B cell (primary cell): ENCODE measurements at regions not wholly inside any gene's neighbourhood (a gene's known extent, or its start where the extent isn't known, plus 50 kb on each side); places are given as distances from the start of the nearest gene placed in this dataset.

Source experiments
- ATAC-seq: fragments of 200-7000 bp; cut with Tn5 transposase; one replicate; pipeline ENCODE4 v1.10.0; 2021; ENCODE audit warnings: low read depth, mild to moderate bottlenecking, moderate number of reproducible peaks, moderate library complexity
- CTCF ChIA-PET: fragments of 350-600 bp; sonication (Branson Sonifier 250); formaldehyde crosslinking; loops from one replicate; lab custom pipeline; 2021; ENCODE audit warnings: antibody characterized with exemption, inconsistent platforms; lab: Charles Lee
- POLR2A ChIA-PET: fragments of 350-600 bp; sonication (Branson Sonifier 250); formaldehyde crosslinking; loops from one replicate; lab custom pipeline; 2021; ENCODE audit warnings: antibody characterized with exemption; lab: Charles Lee
- DNase-seq: peaks from one replicate; pipeline ENCODE4 v3.0.0; 2013
- H2AFZ ChIP-seq: 2 replicates; pipeline ENCODE4 v1.6.1; 2012; ENCODE audit warnings: mild to moderate bottlenecking, low read depth, low read length; ENCODE audit not compliant: insufficient read depth, poor library complexity, severe bottlenecking
- H3K27ac ChIP-seq, 2 donors: 1 replicate in 1 of 2; 2 replicates in 1 of 2; pipeline ENCODE4 v1.5.1; 2012 to 2013; ENCODE audit warnings: low read length in 2 of 2, mild to moderate bottlenecking in 2 of 2, moderate library complexity in 1 of 2
- H3K27me3 ChIP-seq, 4 experiments: fragments of 200-600 bp in 1 of 4; sonication (generic) in 1 of 4; replicated peaks in 1 of 4; 1 replicate in 2 of 4; 2 replicates in 2 of 4; pipeline versions ENCODE4 v1.6.1 to v1.7.0; 2013 to 2016; ENCODE audit warnings: low read length in 3 of 4, mild to moderate bottlenecking in 2 of 4, mixed read lengths in 1 of 4, moderate library complexity in 1 of 4; ENCODE audit not compliant: insufficient read depth in 4 of 4, control insufficient read depth in 3 of 4; ENCODE audit errors: control extremely low read depth in 1 of 4
- H3K36me3 ChIP-seq, 2 experiments: replicated peaks in 1 of 2; 1 replicate in 1 of 2; 2 replicates in 1 of 2; pipeline versions ENCODE4 v1.6.1 to v1.7.1; 2013; ENCODE audit warnings: low read length in 1 of 2; ENCODE audit not compliant: insufficient read depth in 2 of 2, control insufficient read depth in 1 of 2; ENCODE audit errors: control extremely low read depth in 1 of 2, extremely low read depth in 1 of 2
- H3K4me1 ChIP-seq, 2 donors: fragments of 200-600 bp in 1 of 2; sonication (generic) in 1 of 2; 1 replicate in 1 of 2; 2 replicates in 1 of 2; pipeline versions ENCODE4 v1.5.1 to v1.6.1; 2013 to 2017; ENCODE audit warnings: low read length in 2 of 2; ENCODE audit not compliant: control insufficient read depth in 2 of 2, insufficient read depth in 2 of 2
- H3K4me2 ChIP-seq: replicated peaks from 2 replicates; pipeline ENCODE3; 2012; ENCODE audit warnings: mild to moderate bottlenecking, low read depth, low read length; ENCODE audit not compliant: poor library complexity, severe bottlenecking
- H3K4me3 ChIP-seq, 5 experiments: fragments of 200-600 bp in 1 of 5; sonication (generic) in 1 of 5; 1 replicate in 3 of 5; 2 replicates in 2 of 5; pipeline versions ENCODE4 v1.5.1 to v1.7.0; 2011 to 2016; ENCODE audit warnings: low read length in 4 of 5, mild to moderate bottlenecking in 4 of 5, low read depth in 2 of 5, control low read depth in 1 of 5, moderate library complexity in 1 of 5; ENCODE audit not compliant: insufficient read depth in 1 of 5; ENCODE audit errors: control extremely low read depth in 1 of 5, extremely low read depth in 1 of 5
- H3K79me2 ChIP-seq: fragments of 200-600 bp; sonication (generic); one replicate; pipeline ENCODE4 v1.6.0; 2016; ENCODE audit warnings: low read length; ENCODE audit not compliant: control insufficient read depth, insufficient read depth
- H3K9ac ChIP-seq: fragments of 200-600 bp; sonication (generic); 2 replicates; pipeline ENCODE4 v1.6.1; 2017; ENCODE audit warnings: mild to moderate bottlenecking, low read length, moderate library complexity
- H3K9me3 ChIP-seq, 3 donors: one replicate each; pipeline versions ENCODE4 v1.6.1 to v1.7.1; 2013; ENCODE audit warnings: low read length in 2 of 3; ENCODE audit not compliant: control insufficient read depth in 2 of 3, insufficient read depth in 1 of 3; ENCODE audit errors: control extremely low read depth in 1 of 3
- H4K20me1 ChIP-seq: 2 replicates; pipeline ENCODE4 v1.6.0; 2012; ENCODE audit warnings: mild to moderate bottlenecking, low read length; ENCODE audit not compliant: insufficient read depth, control insufficient read depth, poor library complexity, severe bottlenecking
- H3K27ac Mint-ChIP-seq: one replicate; pipeline ENCODE4 v1.8.0; 2021; ENCODE audit warnings: mixed read lengths
- H3K27me3 Mint-ChIP-seq: one replicate; pipeline ENCODE4 v1.8.0; 2021; ENCODE audit warnings: mixed read lengths
- H3K4me1 Mint-ChIP-seq: one replicate; pipeline ENCODE4 v1.8.0; 2021; ENCODE audit warnings: mixed read lengths
- H3K4me3 Mint-ChIP-seq: one replicate; pipeline ENCODE4 v1.8.0; 2021; ENCODE audit warnings: mixed read lengths
- H3K9me3 Mint-ChIP-seq: one replicate; pipeline ENCODE4 v1.8.0; 2022; ENCODE audit warnings: mixed read lengths; ENCODE audit not compliant: insufficient read depth
- EZH2 ChIP-seq: IDR thresholded peaks from 2 replicates; pipeline ENCODE4 v1.6.1; 2012; ENCODE audit warnings: borderline replicate concordance, low read depth, mild to moderate bottlenecking, moderate library complexity, low read length; ENCODE audit not compliant: insufficient read depth, poor library complexity, severe bottlenecking
- WGBS: methylation state at CpG from one replicate; pipeline ENCODE4 v1.1.5; 2013; ENCODE audit warnings: missing lambda C conversion rate; ENCODE audit not compliant: insufficient coverage; 5-methylcytosine and 5-hydroxymethylcytosine counted together
- intact Hi-C: fragments of 100-400 bp; cut with micrococcal nuclease; formaldehyde crosslinking; loops from one replicate; pipeline ENCODE4 v1.10.0; 2022
- TF ChIP-seq, protein P1 (sequence below): fragments of 200-600 bp; IDR thresholded peaks from one replicate; pipeline ENCODE4 v1.8.0; 2022; ENCODE audit warnings: antibody characterized with exemption, mild to moderate bottlenecking

DNA sequence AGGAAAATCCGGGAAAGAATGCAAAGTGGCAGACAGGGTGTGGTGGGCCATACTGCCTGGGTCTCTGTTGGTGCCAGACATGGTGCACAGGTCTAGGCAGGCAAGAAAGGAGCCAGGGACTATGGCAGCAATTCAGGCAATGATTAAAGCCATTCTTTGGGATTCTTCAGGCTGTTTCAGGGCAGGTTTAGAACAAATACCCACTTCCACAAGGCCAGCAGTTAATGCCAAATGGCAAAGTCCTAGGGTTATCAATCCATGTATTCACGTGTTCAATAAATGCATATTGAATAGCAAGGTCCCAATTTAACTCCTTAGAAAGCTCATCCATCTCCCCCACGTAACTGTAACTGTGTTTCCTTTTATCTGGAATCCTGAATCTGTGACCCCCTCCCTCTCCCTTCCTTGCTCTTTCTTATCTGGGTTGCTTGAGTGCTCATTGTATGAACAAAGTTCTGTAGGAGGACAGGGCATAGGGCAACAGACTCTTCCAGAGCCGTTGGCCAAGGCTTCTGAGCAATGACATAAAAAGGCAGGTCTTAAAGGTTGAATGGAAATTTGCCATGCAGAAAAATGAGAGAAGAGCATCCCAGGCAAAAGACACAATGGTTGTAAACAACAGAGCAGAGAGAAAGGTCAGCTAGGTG, 146.8 kb upstream of the KLHL29 start:
- Histone ChIP-seq H4K20me1 (no peaks in the 10 kb centered on the region), H3K36me3 (no peaks in the 10 kb centered on the region), H3K4me3 (no peak overlapping the region), H3K27me3 (no peaks in the 10 kb centered on the region), H3K9ac (no peak overlapping the region), H3K4me1 (no peaks in the 10 kb centered on the region), H3K79me2 (no peaks in the 10 kb centered on the region), H2AFZ (no peak overlapping the region), H3K27ac (no peak overlapping the region), H3K9me3 (peaks cover 0 to 6% (median 0%) of the 10 kb centered on the region in 3 donors), H3K4me2 (no peak overlapping the region)
- WGBS, result 58% methylated on average over 3 of the region's 4 CpGs
- Mint-ChIP-seq H3K27me3 (peaks cover 12% of the 10 kb centered on the region), H3K9me3 (no peaks in the 10 kb centered on the region), H3K27ac (no peak overlapping the region), H3K4me3 (no peak overlapping the region), H3K4me1 (no peaks in the 10 kb centered on the region)
- ChIA-PET CTCF (no interaction called here), POLR2A (no interaction called here)
- intact Hi-C loops, result no loop called here
- ATAC-seq (no peak), DNase-seq (no peak)
- TF ChIP-seq EZH2, result no peak
- TF ChIP-seq, protein P1, sequence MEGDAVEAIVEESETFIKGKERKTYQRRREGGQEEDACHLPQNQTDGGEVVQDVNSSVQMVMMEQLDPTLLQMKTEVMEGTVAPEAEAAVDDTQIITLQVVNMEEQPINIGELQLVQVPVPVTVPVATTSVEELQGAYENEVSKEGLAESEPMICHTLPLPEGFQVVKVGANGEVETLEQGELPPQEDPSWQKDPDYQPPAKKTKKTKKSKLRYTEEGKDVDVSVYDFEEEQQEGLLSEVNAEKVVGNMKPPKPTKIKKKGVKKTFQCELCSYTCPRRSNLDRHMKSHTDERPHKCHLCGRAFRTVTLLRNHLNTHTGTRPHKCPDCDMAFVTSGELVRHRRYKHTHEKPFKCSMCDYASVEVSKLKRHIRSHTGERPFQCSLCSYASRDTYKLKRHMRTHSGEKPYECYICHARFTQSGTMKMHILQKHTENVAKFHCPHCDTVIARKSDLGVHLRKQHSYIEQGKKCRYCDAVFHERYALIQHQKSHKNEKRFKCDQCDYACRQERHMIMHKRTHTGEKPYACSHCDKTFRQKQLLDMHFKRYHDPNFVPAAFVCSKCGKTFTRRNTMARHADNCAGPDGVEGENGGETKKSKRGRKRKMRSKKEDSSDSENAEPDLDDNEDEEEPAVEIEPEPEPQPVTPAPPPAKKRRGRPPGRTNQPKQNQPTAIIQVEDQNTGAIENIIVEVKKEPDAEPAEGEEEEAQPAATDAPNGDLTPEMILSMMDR, result no peak

DNA sequence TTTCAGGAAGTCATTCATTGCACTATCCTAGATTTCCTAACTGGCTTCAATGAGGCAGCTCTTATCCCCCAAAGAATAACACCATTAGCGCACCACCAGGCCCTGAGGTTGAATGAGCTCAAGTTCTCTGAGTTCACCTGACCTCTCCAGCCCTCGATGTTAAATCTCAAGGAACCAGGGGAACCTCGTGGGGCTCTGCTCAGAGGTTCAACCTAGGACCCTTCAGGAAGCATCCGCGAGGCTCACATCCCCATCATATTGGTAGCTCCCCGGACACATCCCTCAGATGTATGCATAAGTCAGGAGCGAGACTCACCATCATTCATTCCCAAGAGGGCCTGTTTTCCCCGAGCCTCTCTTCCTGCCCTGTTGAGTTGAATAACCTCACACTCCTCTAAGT, 145.6 kb upstream of the KLHL29 start:
- WGBS, result 88% methylated on average over 8 of the region's 8 CpGs
- ATAC-seq, result no peak

More for the DNA sequence above, 145.6 kb upstream of the KLHL29 start:
- Histone ChIP-seq H3K9me3 (peaks cover 0 to 6% (median 0%) of the 10 kb centered on the region in 3 donors), H3K79me2 (no peaks in the 10 kb centered on the region), H3K27me3 (no peaks in the 10 kb centered on the region), H3K36me3 (no peaks in the 10 kb centered on the region), H3K4me1 (no peaks in the 10 kb centered on the region), H3K4me3 (no peak overlapping the region), H2AFZ (no peak overlapping the region), H3K9ac (no peak overlapping the region), H4K20me1 (no peaks in the 10 kb centered on the region), H3K27ac (no peak overlapping the region), H3K4me2 (no peak overlapping the region)
- intact Hi-C loops, result no loop called here
- peaks cover 16% of the 10 kb centered on the region for H3K27me3 Mint-ChIP-seq
- H3K4me3 Mint-ChIP-seq, result no peak overlapping the region
- POLR2A ChIA-PET, result no interaction called here
- no peaks in the 10 kb centered on the region for H3K4me1 Mint-ChIP-seq
- CTCF ChIA-PET, result no interaction called here
- DNase-seq, result no peak
- TF ChIP-seq EZH2, result no peak
- TF ChIP-seq, protein P1, result no peak
- no peak overlapping the region for H3K27ac Mint-ChIP-seq
- H3K9me3 Mint-ChIP-seq, result no peaks in the 10 kb centered on the region
